ENCODE measurements at regions not wholly inside any gene's neighbourhood (a gene's known extent, or its start where the extent isn't known, plus 50 kb on each side); places are given as distances from the start of the nearest gene placed in this dataset.

GRCh38 chr2:82538590-82539279 is 1920.3 kb downstream of the SUCLG1 start:
- DNase-seq, result no peak

GRCh38 chr2:82528288-82528687 is 1930.8 kb downstream of the SUCLG1 start:
- DNase-seq, result no peak

- DNase-seq, result no peak
Observed at GRCh38 chr2:82527124-82527523, 1932.0 kb downstream of the SUCLG1 start.

GRCh38 chr2:82526277-82526676 is 1932.8 kb downstream of the SUCLG1 start:
- DNase-seq, result no peak

GRCh38 chr2:82525744-82526143 is 1933.3 kb downstream of the SUCLG1 start:
- no peak for DNase-seq

GRCh38 chr2:82524826-82525225 is 1934.3 kb downstream of the SUCLG1 start:
- DNase-seq, result no peak

- DNase-seq, result no peak
Observed at GRCh38 chr2:82511894-82512293, 1947.2 kb downstream of the SUCLG1 start.

- DNase-seq, result no peak
Observed at GRCh38 chr2:82508702-82509101, 1950.4 kb downstream of the SUCLG1 start.

GRCh38 chr2:82507657-82508056 is 1951.4 kb downstream of the SUCLG1 start:
- no peak for DNase-seq

- no peak for DNase-seq
Observed at GRCh38 chr2:82501217-82501616, 1957.9 kb downstream of the SUCLG1 start.

- no peak for DNase-seq
Observed at GRCh38 chr2:82498777-82499443, 1960.2 kb downstream of the SUCLG1 start.

GRCh38 chr2:82494739-82495138 is 1964.3 kb downstream of the SUCLG1 start:
- DNase-seq, result no peak

- no peak for DNase-seq
Observed at GRCh38 chr2:82491591-82491990, 1967.5 kb downstream of the SUCLG1 start.

GRCh38 chr2:82487354-82487753 is 1971.7 kb downstream of the SUCLG1 start:
- no peak for DNase-seq

- DNase-seq, result no peak
Observed at GRCh38 chr2:82485701-82486100, 1973.4 kb downstream of the SUCLG1 start.

- DNase-seq, result no peak
Observed at GRCh38 chr2:82481207-82481606, 1977.9 kb downstream of the SUCLG1 start.

- no peak for DNase-seq
Observed at GRCh38 chr2:82478641-82479040, 1980.4 kb downstream of the SUCLG1 start.

- no peak for DNase-seq
Observed at GRCh38 chr2:82476094-82476493, 1983.0 kb downstream of the SUCLG1 start.

- DNase-seq, result no peak
Observed at GRCh38 chr2:82428251-82428650, 2030.8 kb downstream of the SUCLG1 start.

GRCh38 chr2:82412021-82412420 is 2047.1 kb downstream of the SUCLG1 start:
- DNase-seq, result no peak

- DNase-seq, result no peak
Observed at GRCh38 chr2:82411071-82411470, 2048.0 kb downstream of the SUCLG1 start.

- no peak for DNase-seq
Observed at GRCh38 chr2:82395531-82395930, 2063.5 kb downstream of the SUCLG1 start.

GRCh38 chr2:82391386-82391785 is 2067.7 kb downstream of the SUCLG1 start:
- DNase-seq, result no peak

- DNase-seq, result no peak
Observed at GRCh38 chr2:82355622-82356021, 2051.1 kb upstream of the LRRTM1 start.

GRCh38 chr2:82345910-82346309 is 2041.4 kb upstream of the LRRTM1 start:
- DNase-seq, result no peak

Measured in NCI-H2227 treated with DMSO at 0.1 percent for 48 hours (cell line).